IPS-15b (cell line): ENCODE measurements at regions not wholly inside any gene's neighbourhood (a gene's known extent, or its start where the extent isn't known, plus 50 kb on each side); places are given as distances from the start of the nearest gene placed in this dataset.
"Not testable (repeated sequence)": the region's sequence is repeated elsewhere in the genome, so short reads cannot be mapped to it uniquely, and the experiment has no call there.

Source experiments
- H3K27me3 ChIP-seq: one replicate; pipeline ENCODE4 v1.6.1; 2013; ENCODE audit warnings: low read length; ENCODE audit not compliant: control insufficient read depth, insufficient read depth
- H3K36me3 ChIP-seq: one replicate; pipeline ENCODE4 v1.6.1; 2013; ENCODE audit warnings: low read length; ENCODE audit not compliant: control insufficient read depth, insufficient read depth
- H3K4me1 ChIP-seq: one replicate; pipeline ENCODE4 v1.6.1; 2013; ENCODE audit warnings: mild to moderate bottlenecking, low read length; ENCODE audit not compliant: control insufficient read depth, insufficient read depth
- H3K4me3 ChIP-seq: one replicate; pipeline ENCODE4 v1.5.1; 2013; ENCODE audit warnings: low read depth, low read length
- H3K9ac ChIP-seq: one replicate; pipeline ENCODE4 v1.6.1; 2013; ENCODE audit warnings: low read depth, mild to moderate bottlenecking, low read length
- H3K9me3 ChIP-seq: one replicate; pipeline ENCODE4 v1.6.1; 2013; ENCODE audit warnings: mild to moderate bottlenecking, low read length; ENCODE audit not compliant: control insufficient read depth, insufficient read depth

DNA sequence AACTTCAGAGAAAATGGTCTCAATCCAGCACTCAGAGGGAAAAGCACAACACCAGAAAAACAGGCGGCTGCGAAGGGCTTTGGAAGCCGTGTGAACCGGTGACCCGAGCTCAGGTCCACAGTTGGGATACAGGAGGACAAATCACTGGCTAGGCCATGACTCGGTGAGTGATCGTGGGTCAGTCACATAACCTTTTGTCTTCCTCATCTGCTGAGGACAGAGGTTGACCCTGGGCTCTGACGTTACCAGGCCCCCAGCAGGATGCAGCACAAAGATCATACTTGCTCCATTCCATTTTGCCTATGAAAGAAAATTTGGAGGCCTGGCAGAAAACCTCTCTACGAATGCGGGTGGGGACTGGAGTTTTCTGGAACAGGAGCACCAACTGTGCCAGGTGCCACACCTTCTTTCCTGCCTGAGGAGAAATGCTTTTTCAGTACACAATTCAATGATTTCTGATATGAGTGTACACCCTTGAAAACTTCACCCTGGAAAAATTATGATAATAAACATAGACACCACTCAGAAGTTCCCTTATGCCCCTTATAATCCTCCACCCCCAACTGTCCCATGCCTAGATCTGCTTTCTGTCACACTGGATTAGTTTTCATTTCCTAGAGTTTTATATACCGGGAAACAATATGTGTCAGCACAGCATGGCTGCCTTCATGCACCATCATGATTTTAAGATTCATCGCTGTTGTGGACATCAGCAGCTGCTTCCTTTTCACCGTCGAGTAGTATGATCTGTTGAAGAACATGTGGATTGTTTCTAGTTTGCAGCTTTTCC is 85.3 kb upstream of the RALGAPA2 start:
- no peak overlapping the region for H3K4me3 ChIP-seq
- no peak overlapping the region for H3K9ac ChIP-seq
- H3K9me3 ChIP-seq = no peaks in the 10 kb centered on the region
- H3K36me3 ChIP-seq = no peaks in the 10 kb centered on the region
- no peaks in the 10 kb centered on the region for H3K27me3 ChIP-seq
- H3K4me1 ChIP-seq = no peaks in the 10 kb centered on the region

DNA sequence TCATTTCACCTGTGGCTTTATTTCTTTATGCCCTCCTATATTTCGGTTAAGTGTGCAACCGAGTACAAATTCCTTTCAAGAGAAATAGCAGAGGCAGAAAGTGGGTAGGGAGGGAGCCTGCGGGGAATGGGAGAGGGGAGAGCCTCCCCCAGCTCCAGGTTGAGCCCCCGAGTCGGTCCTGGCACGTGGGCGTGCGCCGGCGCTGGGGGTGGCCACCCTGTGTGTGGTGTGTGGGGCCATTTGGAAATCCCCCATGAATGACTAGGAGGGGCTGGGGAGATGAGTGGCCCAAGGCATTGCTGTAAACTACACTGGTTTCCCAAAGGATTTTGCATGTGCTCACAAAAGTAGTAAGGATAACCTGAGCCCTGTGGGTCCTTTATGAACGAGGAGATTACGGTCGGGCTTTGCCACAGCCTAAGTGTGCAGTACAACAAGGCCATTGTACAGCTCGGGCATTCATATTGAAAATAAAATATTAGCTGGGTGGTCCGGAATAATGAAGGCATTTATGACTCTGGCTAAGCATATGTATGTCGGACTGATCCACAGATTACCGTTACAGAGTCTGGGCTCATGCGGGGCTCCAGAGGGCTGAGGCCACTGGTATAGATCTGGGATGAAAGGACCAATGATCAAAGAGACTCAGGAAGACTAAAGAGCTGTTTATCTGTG is 84.5 kb upstream of the RALGAPA2 start:
- Histone ChIP-seq H3K4me1 (no peaks in the 10 kb centered on the region), H3K4me3 (no peak overlapping the region), H3K9ac (no peak overlapping the region), H3K27me3 (no peaks in the 10 kb centered on the region), H3K9me3 (no peaks in the 10 kb centered on the region), H3K36me3 (no peaks in the 10 kb centered on the region)

DNA sequence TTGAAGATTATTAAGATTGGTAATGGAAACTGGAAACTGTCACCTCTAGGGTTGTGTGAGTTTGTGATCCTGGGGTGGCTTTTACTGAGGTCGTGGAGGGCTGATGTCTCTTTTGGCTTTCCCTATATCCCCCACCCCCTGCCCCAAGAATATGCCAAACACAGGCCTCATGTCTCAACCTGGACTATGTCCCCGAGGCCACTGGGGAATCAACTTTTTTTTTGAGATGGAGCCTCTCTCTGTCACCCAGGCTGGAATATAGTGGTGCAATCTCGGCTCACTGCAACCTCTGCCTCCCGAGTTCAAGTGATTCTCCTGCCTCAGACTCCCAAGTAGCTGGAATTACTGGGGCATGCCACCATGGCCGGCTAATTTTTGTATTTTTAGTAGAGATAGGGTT is 83.3 kb upstream of the RALGAPA2 start:
- Histone ChIP-seq H3K9me3 (no peaks in the 10 kb centered on the region), H3K4me1 (no peaks in the 10 kb centered on the region), H3K9ac (no peak overlapping the region), H3K4me3 (no peak overlapping the region), H3K27me3 (no peaks in the 10 kb centered on the region), H3K36me3 (no peaks in the 10 kb centered on the region)

DNA sequence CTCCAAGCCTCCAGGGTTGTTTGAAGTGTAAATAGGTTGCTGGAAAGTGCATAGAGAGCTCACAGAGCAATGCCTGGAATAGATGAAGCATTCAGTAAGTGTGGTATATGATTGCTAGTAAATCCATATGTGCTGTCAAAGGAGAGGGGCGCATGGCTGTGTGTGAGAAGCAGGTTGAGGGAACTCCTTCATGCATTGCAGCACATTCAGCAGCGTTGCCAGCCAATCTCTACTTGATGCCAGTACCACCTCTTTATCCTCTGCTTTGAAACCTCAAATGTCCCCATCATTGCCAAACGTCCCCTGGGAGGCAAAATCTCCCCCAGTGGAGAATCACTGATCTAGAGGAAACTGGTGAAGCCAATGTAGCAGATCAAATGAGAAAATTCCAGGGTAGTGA is 82.7 kb upstream of the RALGAPA2 start:
- no peak overlapping the region for H3K9ac ChIP-seq
- H3K9me3 ChIP-seq = no peaks in the 10 kb centered on the region
- no peaks in the 10 kb centered on the region for H3K27me3 ChIP-seq
- H3K4me3 ChIP-seq = no peak overlapping the region
- no peaks in the 10 kb centered on the region for H3K4me1 ChIP-seq
- no peaks in the 10 kb centered on the region for H3K36me3 ChIP-seq

DNA sequence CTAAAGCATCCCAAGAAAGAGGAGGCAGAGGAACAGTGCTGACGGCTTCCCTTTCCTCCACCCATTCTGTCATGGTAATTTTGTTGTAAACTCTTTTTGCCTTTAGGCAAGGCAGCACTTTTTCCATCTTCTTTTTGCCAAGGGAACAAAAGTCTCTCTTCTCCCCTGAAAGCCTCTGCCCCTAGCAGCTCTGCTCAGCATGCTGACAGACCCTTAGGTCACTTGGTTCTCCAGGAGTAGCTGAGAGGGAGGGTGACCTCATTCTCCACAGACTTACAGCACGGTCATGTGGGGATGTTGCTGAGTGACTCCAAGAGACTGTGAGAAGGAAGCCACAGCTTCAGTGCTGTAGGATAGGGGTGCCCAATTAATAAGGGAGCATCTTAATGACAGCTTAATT is 81.1 kb upstream of the RALGAPA2 start:
- no peak overlapping the region for H3K9ac ChIP-seq
- H3K27me3 ChIP-seq = no peaks in the 10 kb centered on the region

DNA sequence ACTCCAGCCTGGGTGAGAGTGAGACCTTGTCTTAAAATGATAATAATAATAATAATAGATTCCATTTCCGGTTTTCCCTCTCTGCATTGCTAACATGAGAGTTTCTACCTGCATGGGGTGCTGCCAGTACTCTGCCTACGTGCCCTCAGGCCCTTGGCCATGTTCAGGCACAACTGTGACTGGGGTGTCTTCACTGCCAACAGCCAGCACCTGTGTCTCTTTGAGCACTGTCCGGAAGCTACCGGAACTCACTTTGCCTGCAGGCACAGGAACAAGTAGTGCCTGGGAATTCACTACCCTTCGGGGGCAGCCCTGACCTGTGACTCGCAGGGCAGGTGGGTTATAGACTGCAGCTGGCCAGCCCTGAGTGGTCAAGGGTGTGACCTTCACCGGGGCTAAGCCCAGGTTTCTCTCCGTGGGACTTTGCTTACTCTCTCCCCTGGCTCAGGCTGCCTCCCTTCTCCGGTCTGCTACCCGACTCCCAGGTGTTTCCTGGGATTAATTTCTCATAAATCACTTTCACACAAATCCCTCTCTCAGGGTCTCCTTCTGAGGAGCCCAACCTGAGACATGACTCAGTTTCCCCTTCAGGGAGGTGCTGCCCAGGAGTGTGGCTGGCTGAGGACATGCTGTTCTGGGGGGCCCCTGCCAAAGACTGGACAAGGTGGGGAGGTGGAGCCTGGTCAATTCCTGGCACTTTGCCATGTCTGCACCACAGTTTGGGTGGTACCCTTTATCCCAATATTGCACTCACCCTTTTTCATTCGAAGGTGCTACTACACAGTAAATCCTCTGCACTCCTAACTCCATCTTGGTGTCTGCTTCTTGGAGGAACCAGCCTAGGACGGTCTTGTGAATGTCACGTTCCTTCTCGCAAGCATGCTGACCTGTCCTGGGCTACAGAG is 79.5 kb upstream of the RALGAPA2 start:
- no peaks in the 10 kb centered on the region for H3K27me3 ChIP-seq
- H3K9ac ChIP-seq = no peak overlapping the region
- H3K4me1 ChIP-seq = no peaks in the 10 kb centered on the region

More for the DNA sequence above, 81.1 kb upstream of the RALGAPA2 start:
- Histone ChIP-seq H3K4me1 (no peaks in the 10 kb centered on the region), H3K4me3 (no peak overlapping the region), H3K9me3 (no peaks in the 10 kb centered on the region), H3K36me3 (no peaks in the 10 kb centered on the region)

DNA sequence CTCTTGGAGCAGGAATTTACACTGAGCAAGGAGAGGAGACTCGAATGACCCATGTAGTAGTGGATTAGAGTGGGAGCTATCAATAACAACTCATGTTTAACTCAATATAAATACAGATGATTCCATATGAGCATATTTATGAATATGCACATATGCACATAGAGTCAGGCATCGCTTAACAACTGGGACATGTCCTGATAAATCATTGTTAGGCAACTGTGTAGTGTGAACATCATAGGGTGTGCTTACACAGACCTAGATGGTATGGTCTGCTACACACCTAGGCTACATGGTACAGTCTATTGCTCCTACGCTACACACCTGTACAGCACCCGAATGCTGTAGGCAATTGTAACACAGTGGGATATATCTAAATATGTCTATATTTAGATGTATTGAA is 75.9 kb upstream of the RALGAPA2 start:
- H3K27me3 ChIP-seq = no peaks in the 10 kb centered on the region
- no peaks in the 10 kb centered on the region for H3K36me3 ChIP-seq
- no peak overlapping the region for H3K4me3 ChIP-seq
- no peaks in the 10 kb centered on the region for H3K9me3 ChIP-seq
- no peak overlapping the region for H3K9ac ChIP-seq
- no peaks in the 10 kb centered on the region for H3K4me1 ChIP-seq

More for the DNA sequence above, 79.5 kb upstream of the RALGAPA2 start:
- H3K4me3 ChIP-seq = no peak overlapping the region
- H3K36me3 ChIP-seq = no peaks in the 10 kb centered on the region
- no peaks in the 10 kb centered on the region for H3K9me3 ChIP-seq

DNA sequence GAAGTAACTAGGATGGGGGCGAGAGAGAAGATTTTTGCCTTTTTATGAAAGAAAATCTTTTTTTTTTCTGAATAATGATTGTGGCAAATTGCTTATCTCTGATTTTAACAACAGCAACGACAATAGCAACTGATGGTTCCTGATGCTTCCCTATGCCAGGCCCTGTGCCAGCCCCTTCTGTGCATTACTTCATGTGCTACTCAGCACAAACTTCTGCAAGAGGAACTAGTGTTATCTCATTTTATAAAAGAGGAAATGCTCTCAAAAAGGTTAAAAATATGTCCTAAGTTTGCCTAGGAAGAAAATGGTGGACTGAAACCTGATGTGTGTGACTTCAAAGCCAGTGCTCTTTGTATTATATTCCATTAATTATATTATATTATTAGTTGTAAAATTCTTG is 74.0 kb upstream of the RALGAPA2 start:
- no peaks in the 10 kb centered on the region for H3K9me3 ChIP-seq
- H3K4me1 ChIP-seq = no peaks in the 10 kb centered on the region
- H3K27me3 ChIP-seq = no peaks in the 10 kb centered on the region
- H3K36me3 ChIP-seq = no peaks in the 10 kb centered on the region
- H3K9ac ChIP-seq = no peak overlapping the region
- H3K4me3 ChIP-seq = no peak overlapping the region

DNA sequence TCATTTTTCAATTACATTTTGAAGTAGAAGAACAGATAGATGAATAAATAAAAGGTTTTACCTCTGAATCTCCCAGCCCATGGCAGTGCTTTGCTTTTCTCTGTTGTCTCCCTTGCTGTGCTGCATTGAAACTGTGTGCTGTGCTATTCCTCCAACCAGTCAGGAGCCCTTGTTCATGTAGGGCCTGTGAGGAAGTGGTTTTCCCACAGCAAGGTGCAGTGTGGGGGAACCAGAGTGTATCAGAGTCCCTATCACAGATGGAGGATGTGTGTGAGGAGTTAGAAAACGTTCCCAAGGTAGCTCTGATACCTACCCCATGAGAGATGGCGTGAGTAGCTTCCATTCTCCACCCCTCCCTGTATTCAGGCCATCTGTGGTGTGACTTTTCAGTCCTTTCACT is 72.8 kb upstream of the RALGAPA2 start:
- H3K9me3 ChIP-seq = no peaks in the 10 kb centered on the region
- no peak overlapping the region for H3K9ac ChIP-seq
- no peaks in the 10 kb centered on the region for H3K4me1 ChIP-seq
- no peak overlapping the region for H3K4me3 ChIP-seq
- no peaks in the 10 kb centered on the region for H3K27me3 ChIP-seq
- H3K36me3 ChIP-seq = no peaks in the 10 kb centered on the region

DNA sequence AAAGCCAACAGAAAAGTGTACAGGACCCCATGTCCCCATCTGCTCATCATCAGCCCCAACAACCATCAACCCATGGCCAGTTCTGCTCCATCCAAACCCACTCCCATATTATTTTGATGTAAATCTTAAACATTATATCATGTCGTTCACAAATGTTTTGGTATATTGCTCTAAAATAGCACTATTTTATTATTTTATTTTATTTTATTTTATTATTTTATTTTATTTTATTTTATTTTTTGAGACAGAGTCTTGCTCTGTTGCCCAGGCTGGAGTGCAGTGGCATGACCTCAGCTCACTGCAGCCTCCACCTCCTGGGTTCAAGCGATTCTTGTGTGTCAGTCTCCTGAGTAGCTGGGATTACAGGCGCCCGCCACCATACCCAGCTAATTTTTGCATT is 72.0 kb upstream of the RALGAPA2 start:
- not testable (repeated sequence) for H3K4me1 ChIP-seq, H3K4me3 ChIP-seq, H3K36me3 ChIP-seq, H3K27me3 ChIP-seq, H3K9ac ChIP-seq, H3K9me3 ChIP-seq

DNA sequence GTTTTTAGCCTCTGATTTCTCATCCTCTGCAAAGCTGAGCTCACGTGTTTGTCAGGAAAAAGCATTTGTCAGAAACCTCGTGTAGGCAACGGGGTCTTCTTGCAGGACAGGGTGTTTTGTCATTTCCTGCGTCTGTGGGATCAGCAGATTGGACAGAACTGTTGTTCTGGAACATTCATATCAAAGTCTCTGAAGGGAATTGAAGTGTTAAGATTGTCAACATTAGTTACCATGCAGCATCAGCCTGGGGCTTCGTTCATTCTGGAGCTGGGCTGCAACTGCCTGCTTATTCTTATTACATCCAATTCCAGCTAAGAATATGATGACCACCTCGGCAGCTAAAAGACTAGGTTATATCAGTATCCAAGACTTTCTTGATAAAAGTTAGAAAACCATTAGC is 71.0 kb upstream of the RALGAPA2 start:
- Histone ChIP-seq H3K4me1 (no peaks in the 10 kb centered on the region), H3K9me3 (no peaks in the 10 kb centered on the region), H3K9ac (no peak overlapping the region), H3K4me3 (no peak overlapping the region), H3K27me3 (no peaks in the 10 kb centered on the region), H3K36me3 (no peaks in the 10 kb centered on the region)
